ENCODE measurements at regions not wholly inside any gene's neighbourhood (a gene's known extent, or its start where the extent isn't known, plus 50 kb on each side); places are given as distances from the start of the nearest gene placed in this dataset.

DNA sequence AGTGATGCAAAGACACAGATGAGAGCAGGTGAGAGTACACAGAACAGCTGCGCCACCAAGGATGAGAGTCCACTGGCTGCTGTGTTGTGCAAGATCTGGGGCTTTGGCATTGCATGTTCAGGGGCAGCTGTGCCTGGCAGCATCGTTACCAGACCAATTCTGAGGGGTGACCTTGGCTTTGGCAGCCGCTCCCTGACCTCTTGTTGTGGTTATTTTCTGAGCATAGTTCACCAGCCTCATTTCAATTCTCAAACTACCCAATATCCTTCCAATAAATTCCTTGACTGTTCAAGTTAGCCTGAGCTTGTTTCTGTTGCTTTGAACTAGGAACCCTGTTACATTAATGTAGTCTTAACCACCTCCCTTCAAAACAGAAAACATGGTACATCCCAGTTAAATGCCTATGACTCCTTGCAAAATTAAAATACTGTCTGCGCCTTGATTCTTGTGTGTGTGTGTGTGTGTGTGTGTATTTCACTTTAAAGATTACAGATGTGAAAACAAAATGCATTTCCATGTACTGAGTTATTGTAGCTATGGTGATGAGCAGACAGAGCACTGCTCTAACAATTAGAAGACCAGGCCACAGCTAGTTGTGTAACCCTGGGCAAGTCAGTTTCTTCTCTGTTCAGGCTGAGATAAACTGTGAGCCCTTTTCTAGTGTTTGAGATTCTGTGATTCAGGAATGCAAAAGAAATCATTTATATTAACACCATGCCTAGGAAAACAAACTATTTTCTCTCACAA, 106.3 kb upstream of the GUCA2B start:
- no peak for TF ChIP-seq POLR2A (IDR thresholded peaks at IDR 0.05; ENCODE audit: extremely low read depth, insufficient read length)
- no peak for TF ChIP-seq CTCF (IDR thresholded peaks at IDR 0.05; ENCODE audit: low read depth, low read length)
- TF ChIP-seq, protein P1, sequence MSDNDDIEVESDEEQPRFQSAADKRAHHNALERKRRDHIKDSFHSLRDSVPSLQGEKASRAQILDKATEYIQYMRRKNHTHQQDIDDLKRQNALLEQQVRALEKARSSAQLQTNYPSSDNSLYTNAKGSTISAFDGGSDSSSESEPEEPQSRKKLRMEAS (IDR thresholded peaks at IDR 0.05; ENCODE audit: low read depth, low read length), result no peak
- no peak for TF ChIP-seq MYC (IDR thresholded peaks at IDR 0.05; ENCODE audit: low read depth, low read length)
